Heart left ventricle (tissue), 13 donors: ENCODE measurements at regions not wholly inside any gene's neighbourhood (a gene's known extent, or its start where the extent isn't known, plus 50 kb on each side); places are given as distances from the start of the nearest gene placed in this dataset.

Source experiments
- CTCF ChIP-seq, 12 donors: fragments of 200-600 bp; sonication (generic) in 4 of 12; IDR thresholded peaks; one replicate each; pipeline versions ENCODE4 v1.5.0 to v1.8.0; 2018 to 2022; ENCODE audit warnings: antibody characterized with exemption in 12 of 12, mild to moderate bottlenecking in 5 of 12
- POLR2A ChIP-seq, 2 donors: fragments of 450-650 bp; IDR thresholded peaks; one replicate each; pipeline ENCODE4 v1.6.1; 2017; ENCODE audit warnings: antibody characterized with exemption in 2 of 2, mild to moderate bottlenecking in 2 of 2, moderate library complexity in 2 of 2
- donor health status: ischemic (EF 13 %, LVEDD 7.1; RV severe dilation, severe dysfunction).
- donor health status: DM: no; HTN: yes; CAD: no.
- donor health status: DM: no; HTN: no; CAD: no.
- donor health status: ischemic (EF 25% LVEDD 6.9; RV normal size, moderate dysfunction).
- donor health status: ischemic (EF 25% LVEDD 5.7; RV mildly dilated, moderate dysfunction).
- donor health status: ischemic (EF 35%, LVEDD 5.7; RV mildly dilated, moderate dysfunction).
- donor health status: nonischemic (EF 11% LVEDD 7.7; RV severe dilation, severe dysfunction).
- donor health status: DM: yes; HTN: yes; CAD: no.
- donor health status: PGD.
- donor health status: ischemic (EF 29% LVEDD 5.4; RV normal size, mild dysfunction).
- donor health status: nonischemic (EF 23%, LVEDD 6.1; RV moderate dilation, normal function).

- TF ChIP-seq CTCF (IDR thresholded peaks at IDR 0.05) (no peak), POLR2A (IDR thresholded peaks at IDR 0.05) (no peak)
Measured at GRCh38 chr10:117948493-117948892, 98.2 kb downstream of the RAB11FIP2 start.
